ENCODE measurements at regions not wholly inside any gene's neighbourhood (a gene's known extent, or its start where the extent isn't known, plus 50 kb on each side); places are given as distances from the start of the nearest gene placed in this dataset.

DNA sequence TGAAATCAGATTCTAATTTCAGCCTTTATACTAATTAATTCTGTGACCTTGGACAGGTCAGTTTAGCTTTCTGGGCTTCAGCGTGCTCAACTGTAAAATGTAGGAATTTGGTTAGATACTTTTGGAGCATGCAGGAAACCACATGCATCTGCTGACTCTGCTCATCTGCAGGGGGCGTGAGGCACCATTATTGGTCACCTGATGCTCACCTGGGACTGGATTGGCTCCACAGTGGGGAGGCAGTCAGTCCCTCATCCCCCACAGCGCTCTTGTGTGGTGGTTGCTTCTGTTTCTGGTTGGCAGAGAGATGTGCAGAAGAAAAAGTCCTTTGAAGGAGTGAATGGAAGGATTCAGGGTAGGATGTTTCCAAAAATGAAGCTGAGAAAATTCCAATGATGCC lies 150.9 kb upstream of the MTPN start:
- no TSS peak for BruUV-seq (replicated peaks)
- H3K4me1 ChIP-seq (ENCODE audit: insufficient read depth, low read length, poor library complexity, severe bottlenecking), result peaks cover 18% of the 10 kb centered on the region
- POLR2A ChIA-PET (ENCODE audit: low non-redundant PET), result interaction anchor here (0.6 kb wide), 1 partner anchor 1010 kb away, joined by 3 read pairs; no protein-coding TSS in a partner anchor
- no peaks in the 10 kb centered on the region for H3K27me3 ChIP-seq (replicated peaks; ENCODE audit: insufficient read depth, low read depth, low read length, poor library complexity)
- no peaks in the 10 kb centered on the region for H3K36me3 ChIP-seq (ENCODE audit: insufficient read depth, low read length, poor library complexity, severe bottlenecking)
- CTCF ChIA-PET, result no interaction called here
- no peaks in the 10 kb centered on the region for H3K9me3 ChIP-seq (ENCODE audit: low read depth, low read length, poor library complexity, severe bottlenecking)
- no peak for DNase-seq (ENCODE audit: low spot score)
- no peak overlapping the region for H3K27ac ChIP-seq (ENCODE audit: low read depth, low read length, poor library complexity, severe bottlenecking)
- H3K4me3 ChIP-seq (ENCODE audit: low read depth, low read length, poor library complexity, severe bottlenecking), result no peak overlapping the region
- TF ChIP-seq, protein P1, sequence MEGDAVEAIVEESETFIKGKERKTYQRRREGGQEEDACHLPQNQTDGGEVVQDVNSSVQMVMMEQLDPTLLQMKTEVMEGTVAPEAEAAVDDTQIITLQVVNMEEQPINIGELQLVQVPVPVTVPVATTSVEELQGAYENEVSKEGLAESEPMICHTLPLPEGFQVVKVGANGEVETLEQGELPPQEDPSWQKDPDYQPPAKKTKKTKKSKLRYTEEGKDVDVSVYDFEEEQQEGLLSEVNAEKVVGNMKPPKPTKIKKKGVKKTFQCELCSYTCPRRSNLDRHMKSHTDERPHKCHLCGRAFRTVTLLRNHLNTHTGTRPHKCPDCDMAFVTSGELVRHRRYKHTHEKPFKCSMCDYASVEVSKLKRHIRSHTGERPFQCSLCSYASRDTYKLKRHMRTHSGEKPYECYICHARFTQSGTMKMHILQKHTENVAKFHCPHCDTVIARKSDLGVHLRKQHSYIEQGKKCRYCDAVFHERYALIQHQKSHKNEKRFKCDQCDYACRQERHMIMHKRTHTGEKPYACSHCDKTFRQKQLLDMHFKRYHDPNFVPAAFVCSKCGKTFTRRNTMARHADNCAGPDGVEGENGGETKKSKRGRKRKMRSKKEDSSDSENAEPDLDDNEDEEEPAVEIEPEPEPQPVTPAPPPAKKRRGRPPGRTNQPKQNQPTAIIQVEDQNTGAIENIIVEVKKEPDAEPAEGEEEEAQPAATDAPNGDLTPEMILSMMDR (conservative IDR thresholded peaks at IDR 0.05; ENCODE audit: low read depth, low read length), result no peak
- TF ChIP-seq EZH2 (IDR thresholded peaks at IDR 0.05; ENCODE audit: borderline replicate concordance, low read depth, low read length, poor library complexity, severe bottlenecking), result no peak
- intact Hi-C loops (cut with micrococcal nuclease; ENCODE audit: unreplicated experiment), result no loop called here

- H3K4me1 ChIP-seq (ENCODE audit: insufficient read depth, low read length, poor library complexity, severe bottlenecking), result peaks cover 9% of the 10 kb centered on the region
- TF ChIP-seq, protein P1 (conservative IDR thresholded peaks at IDR 0.05; ENCODE audit: low read depth, low read length), result no peak
- no peak for TF ChIP-seq EZH2 (IDR thresholded peaks at IDR 0.05; ENCODE audit: borderline replicate concordance, low read depth, low read length, poor library complexity, severe bottlenecking)
- ChIA-PET CTCF (no interaction called here), POLR2A (ENCODE audit: low non-redundant PET) (no interaction called here)
- H3K9me3 ChIP-seq (ENCODE audit: low read depth, low read length, poor library complexity, severe bottlenecking), result no peaks in the 10 kb centered on the region
- intact Hi-C loops (cut with micrococcal nuclease; ENCODE audit: unreplicated experiment), result no loop called here
- no peak overlapping the region for H3K4me3 ChIP-seq (ENCODE audit: low read depth, low read length, poor library complexity, severe bottlenecking)
- no peak for DNase-seq (ENCODE audit: low spot score)
- no peaks in the 10 kb centered on the region for H3K36me3 ChIP-seq (ENCODE audit: insufficient read depth, low read length, poor library complexity, severe bottlenecking)
- H3K27ac ChIP-seq (ENCODE audit: low read depth, low read length, poor library complexity, severe bottlenecking), result no peak overlapping the region
- H3K27me3 ChIP-seq (replicated peaks; ENCODE audit: insufficient read depth, low read depth, low read length, poor library complexity), result no peaks in the 10 kb centered on the region
- no TSS peak for BruUV-seq (replicated peaks)
Observed at GRCh38 chr7:136123352-136123751, 146.2 kb upstream of the MTPN start.

DNA sequence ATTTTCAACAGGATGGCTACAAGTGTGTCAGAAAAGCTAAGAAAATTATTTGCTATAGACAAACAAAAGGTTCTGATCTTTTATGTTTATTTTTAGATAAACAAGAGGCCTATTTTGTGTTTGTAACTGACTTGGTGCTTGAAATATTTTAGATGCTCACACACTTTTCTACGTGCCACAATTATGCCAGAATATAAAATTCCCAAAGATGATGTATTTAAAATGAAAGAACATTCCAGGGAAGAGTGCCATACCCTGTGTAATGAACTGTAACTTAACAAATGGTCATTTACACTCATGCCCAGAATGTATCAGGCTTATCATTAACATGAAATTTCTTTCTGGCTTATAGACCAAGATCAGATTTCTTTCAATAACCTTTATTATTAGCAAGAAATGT lies 144.9 kb upstream of the MTPN start:
- TF ChIP-seq, protein P1 (conservative IDR thresholded peaks at IDR 0.05; ENCODE audit: low read depth, low read length), result no peak
- TF ChIP-seq EZH2 (IDR thresholded peaks at IDR 0.05; ENCODE audit: borderline replicate concordance, low read depth, low read length, poor library complexity, severe bottlenecking), result no peak
- no peaks in the 10 kb centered on the region for H3K9me3 ChIP-seq (ENCODE audit: low read depth, low read length, poor library complexity, severe bottlenecking)
- POLR2A ChIA-PET (ENCODE audit: low non-redundant PET), result no interaction called here
- H3K36me3 ChIP-seq (ENCODE audit: insufficient read depth, low read length, poor library complexity, severe bottlenecking), result no peaks in the 10 kb centered on the region
- no peaks in the 10 kb centered on the region for H3K27me3 ChIP-seq (replicated peaks; ENCODE audit: insufficient read depth, low read depth, low read length, poor library complexity)
- CTCF ChIA-PET, result no interaction called here
- no peak overlapping the region for H3K27ac ChIP-seq (ENCODE audit: low read depth, low read length, poor library complexity, severe bottlenecking)
- intact Hi-C loops (cut with micrococcal nuclease; ENCODE audit: unreplicated experiment), result no loop called here
- no peak for DNase-seq (ENCODE audit: low spot score)
- peaks cover 6% of the 10 kb centered on the region for H3K4me1 ChIP-seq (ENCODE audit: insufficient read depth, low read length, poor library complexity, severe bottlenecking)
- BruUV-seq (replicated peaks), result no TSS peak
- H3K4me3 ChIP-seq (ENCODE audit: low read depth, low read length, poor library complexity, severe bottlenecking), result no peak overlapping the region

Data from A673 (cell line).